GM23338 (cell line): ENCODE measurements at regions not wholly inside any gene's neighbourhood (a gene's known extent, or its start where the extent isn't known, plus 50 kb on each side); places are given as distances from the start of the nearest gene placed in this dataset.

Experiments
- ATAC-seq: fragments of 200-7000 bp; cut with Tn5 transposase; 3 replicates; pipeline ENCODE4 v1.9.1; 2020
- DNase-seq: peaks from one replicate; pipeline ENCODE4 v3.0.0-alpha.2; 2015; ENCODE audit warnings: low spot score
- H2AFZ ChIP-seq: fragments of 200-600 bp; sonication (generic); 2 replicates; pipeline ENCODE4 v1.8.0; 2016; ENCODE audit warnings: antibody characterized with exemption, mild to moderate bottlenecking, moderate library complexity
- H3F3A ChIP-seq: fragments of 200-600 bp; sonication (generic); replicated peaks from 2 replicates; pipeline ENCODE4 v1.8.0; 2017; ENCODE audit warnings: antibody characterized with exemption, mixed run types, low read depth
- H3K27ac ChIP-seq: fragments of 200-600 bp; sonication (generic); 2 replicates; pipeline ENCODE4 v1.6.1; 2016; ENCODE audit warnings: low read depth
- H3K27me3 ChIP-seq: fragments of 200-600 bp; sonication (generic); 2 replicates; pipeline ENCODE4 v1.8.0; 2016; ENCODE audit warnings: mild to moderate bottlenecking, mixed run types, moderate library complexity; ENCODE audit not compliant: insufficient read depth
- H3K36me3 ChIP-seq: fragments of 200-600 bp; sonication (generic); 2 replicates; pipeline ENCODE4 v1.8.0; 2016; ENCODE audit warnings: mild to moderate bottlenecking; ENCODE audit not compliant: insufficient read depth
- H3K4me1 ChIP-seq: fragments of 200-600 bp; sonication (generic); 2 replicates; pipeline ENCODE4 v1.8.0; 2016; ENCODE audit warnings: mild to moderate bottlenecking, moderate library complexity; ENCODE audit not compliant: insufficient read depth
- H3K4me2 ChIP-seq: fragments of 200-600 bp; sonication (generic); 2 replicates; pipeline ENCODE4 v1.7.1; 2017; ENCODE audit warnings: mixed run types
- H3K4me3 ChIP-seq: fragments of 200-600 bp; sonication (generic); 2 replicates; pipeline ENCODE4 v1.6.1; 2016; ENCODE audit warnings: mixed run types
- H3K79me2 ChIP-seq: fragments of 200-600 bp; sonication (generic); replicated peaks from 2 replicates; pipeline ENCODE4 v1.8.0; 2017; ENCODE audit warnings: mild to moderate bottlenecking; ENCODE audit not compliant: insufficient read depth
- H3K9me2 ChIP-seq: fragments of 200-600 bp; sonication (generic); 2 replicates; pipeline ENCODE4 v1.8.0; 2017; ENCODE audit not compliant: insufficient read depth
- H4K20me1 ChIP-seq: fragments of 200-600 bp; sonication (generic); replicated peaks from 2 replicates; pipeline ENCODE4 v1.8.0; 2017; ENCODE audit warnings: mild to moderate bottlenecking; ENCODE audit not compliant: insufficient read depth
- H3K27ac Mint-ChIP-seq: 2 replicates; pipeline ENCODE4 v1.8.0; 2020; ENCODE audit warnings: inconsistent platforms, mild to moderate bottlenecking, moderate library complexity, mixed read lengths
- H3K27me3 Mint-ChIP-seq: 3 replicates; pipeline ENCODE4 v1.8.0; 2022; ENCODE audit warnings: low read depth, mild to moderate bottlenecking, moderate library complexity, mixed read lengths, inconsistent platforms; ENCODE audit not compliant: insufficient read depth, poor library complexity
- H3K36me3 Mint-ChIP-seq: 3 replicates; pipeline ENCODE4 v1.8.0; 2021; ENCODE audit warnings: low read depth, mild to moderate bottlenecking, inconsistent platforms, moderate library complexity, mixed read lengths
- H3K4me1 Mint-ChIP-seq: 3 replicates; pipeline ENCODE4 v1.8.0; 2020; ENCODE audit warnings: mild to moderate bottlenecking, inconsistent platforms, mixed read lengths
- H3K4me3 Mint-ChIP-seq: 3 replicates; pipeline ENCODE4 v1.8.0; 2021; ENCODE audit warnings: moderate library complexity, mild to moderate bottlenecking, inconsistent platforms, mixed read lengths
- H3K9me3 Mint-ChIP-seq: 3 replicates; pipeline ENCODE4 v1.8.0; 2020; ENCODE audit warnings: moderate library complexity, mild to moderate bottlenecking, inconsistent platforms, mixed read lengths
- CREB1 ChIP-seq: fragments of 250-450 bp; sonication (Bioruptor Pico); IDR thresholded peaks from 2 replicates; pipeline ENCODE4 v1.5.0; 2020; ENCODE audit warnings: low read depth, mild to moderate bottlenecking, moderate library complexity
- EZH2phosphoT487 ChIP-seq: fragments of 200-600 bp; sonication (generic); IDR thresholded peaks from one replicate; pipeline ENCODE4 v1.8.1; 2018; ENCODE audit warnings: antibody characterized with exemption; ENCODE audit not compliant: unreplicated experiment
- JUNB ChIP-seq: IDR thresholded peaks from one replicate; pipeline ENCODE4 v1.6.1; 2016; ENCODE audit warnings: antibody characterized with exemption; ENCODE audit not compliant: unreplicated experiment
- NANOG ChIP-seq: IDR thresholded peaks from 2 replicates; pipeline ENCODE4 v1.6.1; 2016; ENCODE audit warnings: antibody characterized with exemption, borderline replicate concordance
- POLR2AphosphoS5 ChIP-seq: IDR thresholded peaks from 2 replicates; pipeline ENCODE4 v1.6.1; 2016; ENCODE audit warnings: antibody characterized with exemption, low read depth
- STAT1 ChIP-seq: IDR thresholded peaks from one replicate; pipeline ENCODE4 v1.6.1; 2016; ENCODE audit warnings: antibody characterized with exemption; ENCODE audit not compliant: unreplicated experiment
- ZNF114 ChIP-seq: fragments of 250-450 bp; sonication (Bioruptor Pico); IDR thresholded peaks from 2 replicates; pipeline ENCODE4 v1.5.0; 2020; ENCODE audit warnings: mild to moderate bottlenecking, moderate library complexity
- ZNF331 ChIP-seq: fragments of 250-450 bp; sonication (Bioruptor Pico); IDR thresholded peaks from 2 replicates; pipeline ENCODE4 v1.5.0; 2020; ENCODE audit warnings: low read depth, mild to moderate bottlenecking, moderate library complexity
- TF ChIP-seq, protein P1 (sequence below): fragments of 250-450 bp; sonication (Bioruptor Pico); IDR thresholded peaks from 2 replicates; pipeline ENCODE4 v1.5.0; 2020; ENCODE audit warnings: mild to moderate bottlenecking, moderate library complexity
- TF ChIP-seq, protein P2 (sequence below): IDR thresholded peaks from 2 replicates; pipeline ENCODE4 v1.6.1; 2016; ENCODE audit warnings: antibody characterized with exemption
- TF ChIP-seq, protein P3 (sequence below): IDR thresholded peaks from one replicate; pipeline ENCODE4 v1.6.1; 2018; ENCODE audit warnings: antibody characterized with exemption; ENCODE audit not compliant: unreplicated experiment

DNA sequence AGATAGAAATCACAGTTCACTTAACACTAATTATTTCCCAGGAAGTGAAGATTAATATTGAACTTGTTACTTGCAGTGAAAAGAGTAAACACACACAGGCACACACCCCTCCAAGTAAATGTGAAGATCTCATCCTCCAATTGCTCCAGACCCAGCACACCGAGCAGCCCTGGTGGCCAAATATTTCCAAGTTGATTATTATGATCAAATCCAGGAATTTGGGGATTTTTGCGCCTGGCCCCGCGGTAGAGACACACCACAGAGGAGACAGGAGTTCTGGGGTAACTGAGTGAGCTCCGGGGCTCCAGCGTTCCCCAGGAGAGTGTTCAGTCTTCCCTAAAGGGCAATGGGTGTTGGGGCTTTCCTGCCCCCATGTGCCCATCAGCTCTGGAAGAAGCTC, 431.5 kb downstream of the BCL11B start:
- H3K79me2 ChIP-seq, result no peaks in the 10 kb centered on the region
- H3K36me3 ChIP-seq, result no peaks in the 10 kb centered on the region
- no peak overlapping the region for H2AFZ ChIP-seq
- no peak overlapping the region for H3K27ac ChIP-seq
- H3K9me3 Mint-ChIP-seq, result peaks cover 16% of the 10 kb centered on the region
- DNase-seq (no peak), ATAC-seq (no peak)
- TF ChIP-seq POLR2AphosphoS5, result no peak
- TF ChIP-seq STAT1, result no peak
- TF ChIP-seq ZNF114 (CRISPR knock-in tag), result no peak
- TF ChIP-seq, protein P1, sequence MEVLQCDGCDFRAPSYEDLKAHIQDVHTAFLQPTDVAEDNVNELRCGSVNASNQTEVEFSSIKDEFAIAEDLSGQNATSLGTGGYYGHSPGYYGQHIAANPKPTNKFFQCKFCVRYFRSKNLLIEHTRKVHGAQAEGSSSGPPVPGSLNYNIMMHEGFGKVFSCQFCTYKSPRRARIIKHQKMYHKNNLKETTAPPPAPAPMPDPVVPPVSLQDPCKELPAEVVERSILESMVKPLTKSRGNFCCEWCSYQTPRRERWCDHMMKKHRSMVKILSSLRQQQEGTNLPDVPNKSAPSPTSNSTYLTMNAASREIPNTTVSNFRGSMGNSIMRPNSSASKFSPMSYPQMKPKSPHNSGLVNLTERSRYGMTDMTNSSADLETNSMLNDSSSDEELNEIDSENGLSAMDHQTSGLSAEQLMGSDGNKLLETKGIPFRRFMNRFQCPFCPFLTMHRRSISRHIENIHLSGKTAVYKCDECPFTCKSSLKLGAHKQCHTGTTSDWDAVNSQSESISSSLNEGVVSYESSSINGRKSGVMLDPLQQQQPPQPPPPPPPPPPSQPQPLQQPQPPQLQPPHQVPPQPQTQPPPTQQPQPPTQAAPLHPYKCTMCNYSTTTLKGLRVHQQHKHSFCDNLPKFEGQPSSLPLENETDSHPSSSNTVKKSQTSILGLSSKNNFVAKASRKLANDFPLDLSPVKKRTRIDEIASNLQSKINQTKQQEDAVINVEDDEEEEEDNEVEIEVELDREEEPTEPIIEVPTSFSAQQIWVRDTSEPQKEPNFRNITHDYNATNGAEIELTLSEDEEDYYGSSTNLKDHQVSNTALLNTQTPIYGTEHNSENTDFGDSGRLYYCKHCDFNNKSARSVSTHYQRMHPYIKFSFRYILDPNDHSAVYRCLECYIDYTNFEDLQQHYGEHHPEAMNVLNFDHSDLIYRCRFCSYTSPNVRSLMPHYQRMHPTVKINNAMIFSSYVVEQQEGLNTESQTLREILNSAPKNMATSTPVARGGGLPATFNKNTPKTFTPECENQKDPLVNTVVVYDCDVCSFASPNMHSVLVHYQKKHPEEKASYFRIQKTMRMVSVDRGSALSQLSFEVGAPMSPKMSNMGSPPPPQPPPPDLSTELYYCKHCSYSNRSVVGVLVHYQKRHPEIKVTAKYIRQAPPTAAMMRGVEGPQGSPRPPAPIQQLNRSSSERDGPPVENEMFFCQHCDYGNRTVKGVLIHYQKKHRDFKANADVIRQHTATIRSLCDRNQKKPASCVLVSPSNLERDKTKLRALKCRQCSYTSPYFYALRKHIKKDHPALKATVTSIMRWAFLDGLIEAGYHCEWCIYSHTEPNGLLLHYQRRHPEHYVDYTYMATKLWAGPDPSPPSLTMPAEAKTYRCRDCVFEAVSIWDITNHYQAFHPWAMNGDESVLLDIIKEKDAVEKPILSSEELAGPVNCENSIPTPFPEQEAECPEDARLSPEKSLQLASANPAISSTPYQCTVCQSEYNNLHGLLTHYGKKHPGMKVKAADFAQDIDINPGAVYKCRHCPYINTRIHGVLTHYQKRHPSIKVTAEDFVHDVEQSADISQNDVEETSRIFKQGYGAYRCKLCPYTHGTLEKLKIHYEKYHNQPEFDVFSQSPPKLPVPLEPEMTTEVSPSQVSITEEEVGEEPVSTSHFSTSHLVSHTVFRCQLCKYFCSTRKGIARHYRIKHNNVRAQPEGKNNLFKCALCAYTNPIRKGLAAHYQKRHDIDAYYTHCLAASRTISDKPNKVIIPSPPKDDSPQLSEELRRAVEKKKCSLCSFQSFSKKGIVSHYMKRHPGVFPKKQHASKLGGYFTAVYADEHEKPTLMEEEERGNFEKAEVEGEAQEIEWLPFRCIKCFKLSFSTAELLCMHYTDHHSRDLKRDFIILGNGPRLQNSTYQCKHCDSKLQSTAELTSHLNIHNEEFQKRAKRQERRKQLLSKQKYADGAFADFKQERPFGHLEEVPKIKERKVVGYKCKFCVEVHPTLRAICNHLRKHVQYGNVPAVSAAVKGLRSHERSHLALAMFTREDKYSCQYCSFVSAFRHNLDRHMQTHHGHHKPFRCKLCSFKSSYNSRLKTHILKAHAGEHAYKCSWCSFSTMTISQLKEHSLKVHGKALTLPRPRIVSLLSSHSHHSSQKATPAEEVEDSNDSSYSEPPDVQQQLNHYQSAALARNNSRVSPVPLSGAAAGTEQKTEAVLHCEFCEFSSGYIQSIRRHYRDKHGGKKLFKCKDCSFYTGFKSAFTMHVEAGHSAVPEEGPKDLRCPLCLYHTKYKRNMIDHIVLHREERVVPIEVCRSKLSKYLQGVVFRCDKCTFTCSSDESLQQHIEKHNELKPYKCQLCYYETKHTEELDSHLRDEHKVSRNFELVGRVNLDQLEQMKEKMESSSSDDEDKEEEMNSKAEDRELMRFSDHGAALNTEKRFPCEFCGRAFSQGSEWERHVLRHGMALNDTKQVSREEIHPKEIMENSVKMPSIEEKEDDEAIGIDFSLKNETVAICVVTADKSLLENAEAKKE (CRISPR knock-in tag), result no peak
- no peak for TF ChIP-seq ZNF331 (CRISPR knock-in tag)
- TF ChIP-seq JUNB, result no peak
- no peak for TF ChIP-seq EZH2phosphoT487
- no peak for TF ChIP-seq NANOG
- no peak for TF ChIP-seq CREB1
- TF ChIP-seq, protein P2, sequence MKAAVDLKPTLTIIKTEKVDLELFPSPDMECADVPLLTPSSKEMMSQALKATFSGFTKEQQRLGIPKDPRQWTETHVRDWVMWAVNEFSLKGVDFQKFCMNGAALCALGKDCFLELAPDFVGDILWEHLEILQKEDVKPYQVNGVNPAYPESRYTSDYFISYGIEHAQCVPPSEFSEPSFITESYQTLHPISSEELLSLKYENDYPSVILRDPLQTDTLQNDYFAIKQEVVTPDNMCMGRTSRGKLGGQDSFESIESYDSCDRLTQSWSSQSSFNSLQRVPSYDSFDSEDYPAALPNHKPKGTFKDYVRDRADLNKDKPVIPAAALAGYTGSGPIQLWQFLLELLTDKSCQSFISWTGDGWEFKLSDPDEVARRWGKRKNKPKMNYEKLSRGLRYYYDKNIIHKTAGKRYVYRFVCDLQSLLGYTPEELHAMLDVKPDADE, result no peak
- TF ChIP-seq, protein P3, sequence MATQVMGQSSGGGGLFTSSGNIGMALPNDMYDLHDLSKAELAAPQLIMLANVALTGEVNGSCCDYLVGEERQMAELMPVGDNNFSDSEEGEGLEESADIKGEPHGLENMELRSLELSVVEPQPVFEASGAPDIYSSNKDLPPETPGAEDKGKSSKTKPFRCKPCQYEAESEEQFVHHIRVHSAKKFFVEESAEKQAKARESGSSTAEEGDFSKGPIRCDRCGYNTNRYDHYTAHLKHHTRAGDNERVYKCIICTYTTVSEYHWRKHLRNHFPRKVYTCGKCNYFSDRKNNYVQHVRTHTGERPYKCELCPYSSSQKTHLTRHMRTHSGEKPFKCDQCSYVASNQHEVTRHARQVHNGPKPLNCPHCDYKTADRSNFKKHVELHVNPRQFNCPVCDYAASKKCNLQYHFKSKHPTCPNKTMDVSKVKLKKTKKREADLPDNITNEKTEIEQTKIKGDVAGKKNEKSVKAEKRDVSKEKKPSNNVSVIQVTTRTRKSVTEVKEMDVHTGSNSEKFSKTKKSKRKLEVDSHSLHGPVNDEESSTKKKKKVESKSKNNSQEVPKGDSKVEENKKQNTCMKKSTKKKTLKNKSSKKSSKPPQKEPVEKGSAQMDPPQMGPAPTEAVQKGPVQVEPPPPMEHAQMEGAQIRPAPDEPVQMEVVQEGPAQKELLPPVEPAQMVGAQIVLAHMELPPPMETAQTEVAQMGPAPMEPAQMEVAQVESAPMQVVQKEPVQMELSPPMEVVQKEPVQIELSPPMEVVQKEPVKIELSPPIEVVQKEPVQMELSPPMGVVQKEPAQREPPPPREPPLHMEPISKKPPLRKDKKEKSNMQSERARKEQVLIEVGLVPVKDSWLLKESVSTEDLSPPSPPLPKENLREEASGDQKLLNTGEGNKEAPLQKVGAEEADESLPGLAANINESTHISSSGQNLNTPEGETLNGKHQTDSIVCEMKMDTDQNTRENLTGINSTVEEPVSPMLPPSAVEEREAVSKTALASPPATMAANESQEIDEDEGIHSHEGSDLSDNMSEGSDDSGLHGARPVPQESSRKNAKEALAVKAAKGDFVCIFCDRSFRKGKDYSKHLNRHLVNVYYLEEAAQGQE, result no peak
- H3K4me1 ChIP-seq, result no peaks in the 10 kb centered on the region
- H3K27ac Mint-ChIP-seq, result no peak overlapping the region
- no peaks in the 10 kb centered on the region for H4K20me1 ChIP-seq
- no peaks in the 10 kb centered on the region; the same call in 2 of the 3 replicates for H3K4me1 Mint-ChIP-seq
- H3K4me3 ChIP-seq, result no peak overlapping the region
- H3K36me3 Mint-ChIP-seq, result peaks cover 6% of the 10 kb centered on the region; the same call in 2 of the 3 replicates
- no peaks in the 10 kb centered on the region for H3K27me3 ChIP-seq
- H3K4me3 Mint-ChIP-seq, result no peak overlapping the region
- H3K27me3 Mint-ChIP-seq, result peaks cover 2% of the 10 kb centered on the region
- no peak overlapping the region for H3K4me2 ChIP-seq
- no peaks in the 10 kb centered on the region for H3K9me2 ChIP-seq
- H3F3A ChIP-seq, result no peaks in the 10 kb centered on the region
